OCI-LY1 (cell line): ENCODE measurements at regions not wholly inside any gene's neighbourhood (a gene's known extent, or its start where the extent isn't known, plus 50 kb on each side); places are given as distances from the start of the nearest gene placed in this dataset.

Experiments
- H2AFZ ChIP-seq: fragments of 200-600 bp; sonication (generic), shearing (Covaris generic); 2 replicates; pipeline ENCODE4 v1.6.0; 2014; ENCODE audit warnings: antibody characterized with exemption, mild to moderate bottlenecking, low read length
- H3F3A ChIP-seq: fragments of 200-600 bp; sonication (generic), shearing (Covaris generic); 2 replicates; pipeline ENCODE4 v1.6.0; 2014; ENCODE audit warnings: mild to moderate bottlenecking, antibody characterized with exemption, low read length, moderate library complexity; ENCODE audit not compliant: insufficient read depth
- H3K27ac ChIP-seq: fragments of 200-600 bp; sonication (generic); 2 replicates; pipeline ENCODE4 v1.5.1; 2014; ENCODE audit warnings: low read length, mixed run types, mild to moderate bottlenecking, low read depth; ENCODE audit not compliant: poor library complexity, severe bottlenecking
- H3K27me3 ChIP-seq: fragments of 200-600 bp; sonication (generic); 2 replicates; pipeline ENCODE4 v1.6.0; 2014; ENCODE audit warnings: antibody characterized with exemption, mild to moderate bottlenecking, low read length, moderate library complexity; ENCODE audit not compliant: insufficient read depth
- H3K36me3 ChIP-seq: fragments of 200-600 bp; sonication (generic); 2 replicates; pipeline ENCODE4 v1.6.1; 2014; ENCODE audit warnings: mild to moderate bottlenecking, antibody characterized with exemption, low read length, moderate library complexity, mixed read lengths; ENCODE audit not compliant: insufficient read depth
- H3K4me1 ChIP-seq: fragments of 200-600 bp; sonication (generic); 2 replicates; pipeline ENCODE4 v1.5.1; 2014; ENCODE audit warnings: mild to moderate bottlenecking, low read length, moderate library complexity; ENCODE audit not compliant: insufficient read depth, severe bottlenecking
- H3K4me2 ChIP-seq: fragments of 200-600 bp; sonication (generic), shearing (Covaris generic); 2 replicates; pipeline ENCODE4 v1.6.1; 2014; ENCODE audit warnings: low read length
- H3K4me3 ChIP-seq: fragments of 200-600 bp; sonication (generic); 2 replicates; pipeline ENCODE4 v1.5.1; 2014; ENCODE audit warnings: low read length, low read depth, mild to moderate bottlenecking, mixed read lengths; ENCODE audit not compliant: poor library complexity, severe bottlenecking
- H3K79me2 ChIP-seq: fragments of 200-600 bp; shearing (Covaris generic); 2 replicates; pipeline ENCODE4 v1.6.1; 2016; ENCODE audit warnings: mixed run types, low read length, mixed read lengths; ENCODE audit not compliant: insufficient read depth
- H3K9ac ChIP-seq: fragments of 200-600 bp; sonication (generic), shearing (Covaris generic); 2 replicates; pipeline ENCODE4 v1.6.1; 2014; ENCODE audit warnings: mild to moderate bottlenecking, low read length, mixed read lengths
- H3K9me2 ChIP-seq: fragments of 200-600 bp; sonication (generic), shearing (Covaris generic); 2 replicates; pipeline ENCODE4 v1.6.1; 2014; ENCODE audit warnings: low read depth, mild to moderate bottlenecking, low read length, mixed read lengths
- H3K9me3 ChIP-seq: fragments of 200-600 bp; shearing (Covaris generic); 2 replicates; pipeline ENCODE4 v1.6.1; 2014; ENCODE audit warnings: low read length, mixed read lengths
- H4K20me1 ChIP-seq: fragments of 200-600 bp; sonication (generic), shearing (Covaris generic); 2 replicates; pipeline ENCODE4 v1.6.0; 2016; ENCODE audit warnings: mild to moderate bottlenecking, low read length; ENCODE audit not compliant: insufficient read depth
- CTCF ChIP-seq: fragments of 200-600 bp; sonication (generic), shearing (Covaris generic); IDR thresholded peaks from 2 replicates; pipeline ENCODE4 v1.5.1; 2017; ENCODE audit warnings: mild to moderate bottlenecking, antibody characterized with exemption, low read length, moderate library complexity, mixed read lengths
- EZH2 ChIP-seq: fragments of 200-600 bp; sonication (generic), shearing (Covaris generic); IDR thresholded peaks from 2 replicates; pipeline ENCODE4 v1.8.0; 2017; ENCODE audit warnings: borderline replicate concordance, mixed run types, mild to moderate bottlenecking, antibody characterized with exemption, low read length, moderate library complexity, mixed read lengths

GRCh38 chr16:8469102-8469778 is 121.1 kb downstream of the TMEM114 start:
- Histone ChIP-seq H3K9me2 (no peaks in the 10 kb centered on the region), H3F3A (no peaks in the 10 kb centered on the region), H4K20me1 (no peaks in the 10 kb centered on the region), H3K79me2 (no peaks in the 10 kb centered on the region), H3K9me3 (no peaks in the 10 kb centered on the region), H3K4me2 (no peak overlapping the region), H3K9ac (no peak overlapping the region), H3K4me3 (no peak overlapping the region), H3K27ac (no peak overlapping the region), H3K4me1 (no peaks in the 10 kb centered on the region), H3K36me3 (no peaks in the 10 kb centered on the region), H3K27me3 (no peaks in the 10 kb centered on the region), H2AFZ (no peak overlapping the region)
- TF ChIP-seq CTCF (no peak), EZH2 (no peak)

- Histone ChIP-seq H3K4me2 (no peak overlapping the region), H2AFZ (no peak overlapping the region), H3K4me1 (no peaks in the 10 kb centered on the region), H3K27ac (no peak overlapping the region), H3K79me2 (no peaks in the 10 kb centered on the region), H3K36me3 (no peaks in the 10 kb centered on the region), H4K20me1 (no peaks in the 10 kb centered on the region), H3K27me3 (no peaks in the 10 kb centered on the region), H3K9ac (no peak overlapping the region), H3K9me2 (no peaks in the 10 kb centered on the region), H3F3A (no peaks in the 10 kb centered on the region), H3K9me3 (no peaks in the 10 kb centered on the region), H3K4me3 (no peak overlapping the region)
- TF ChIP-seq CTCF (no peak), EZH2 (no peak)
Measured at GRCh38 chr16:8464979-8465378, 125.3 kb downstream of the TMEM114 start.

GRCh38 chr16:8459085-8459733 is 131.1 kb downstream of the TMEM114 start:
- no peak for TF ChIP-seq EZH2
- TF ChIP-seq CTCF: no peak
- no peaks in the 10 kb centered on the region for H3F3A ChIP-seq
- no peaks in the 10 kb centered on the region for H3K9me3 ChIP-seq
- no peaks in the 10 kb centered on the region for H3K36me3 ChIP-seq
- H3K79me2 ChIP-seq: no peaks in the 10 kb centered on the region
- no peak overlapping the region for H3K4me3 ChIP-seq
- no peaks in the 10 kb centered on the region for H3K27me3 ChIP-seq
- no peak overlapping the region for H3K27ac ChIP-seq
- no peaks in the 10 kb centered on the region for H3K4me1 ChIP-seq
- H3K9ac ChIP-seq: no peak overlapping the region
- H3K9me2 ChIP-seq: no peaks in the 10 kb centered on the region
- no peak overlapping the region for H3K4me2 ChIP-seq
- H2AFZ ChIP-seq: no peak overlapping the region
- no peaks in the 10 kb centered on the region for H4K20me1 ChIP-seq
